ENCODE measurements at regions not wholly inside any gene's neighbourhood (a gene's known extent, or its start where the extent isn't known, plus 50 kb on each side); places are given as distances from the start of the nearest gene placed in this dataset.

DNA sequence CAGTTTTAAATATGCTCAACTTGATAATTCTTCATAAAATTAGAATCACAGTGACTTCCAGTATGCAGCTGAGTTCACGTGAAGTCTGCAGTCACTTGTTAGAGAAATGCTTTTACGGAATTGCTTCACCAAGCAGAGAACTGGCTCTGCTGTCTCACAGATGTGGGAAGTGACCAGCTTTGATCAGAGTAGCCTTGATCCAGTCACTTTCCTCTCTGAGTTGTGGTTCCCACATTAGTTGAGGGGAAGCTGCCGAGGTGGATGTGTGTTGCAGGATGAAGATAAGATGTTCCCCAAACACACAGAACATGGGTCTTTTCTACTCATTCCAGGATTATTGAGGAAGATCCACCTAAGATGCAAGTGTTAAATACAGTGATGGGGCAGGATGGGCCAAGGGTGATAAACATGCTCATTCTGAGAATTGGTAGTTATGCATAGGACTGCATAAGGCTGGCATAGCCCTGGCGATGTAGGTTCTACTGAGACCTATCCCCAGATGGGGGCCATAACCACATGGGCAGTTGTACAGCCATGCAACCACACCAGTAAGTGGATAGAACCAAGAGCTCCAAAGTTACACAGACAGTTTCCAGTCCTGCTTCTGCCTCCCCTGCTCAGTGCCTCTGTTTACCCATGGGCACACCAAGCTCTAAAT is 168.9 kb upstream of the MAF start:
- no peak for ATAC-seq
- Histone ChIP-seq H3K9me3 (no peaks in the 10 kb centered on the region), H3K27ac (peak overlapping the region; percentile 57), H3K4me1 (peaks cover 12% of the 10 kb centered on the region), H3K27me3 (ENCODE audit: insufficient read depth in 3 of 3, low read length in 2 of 3) (no peaks in the 10 kb centered on the region), H3K4me3 (no peak overlapping the region), H3K36me3 (ENCODE audit: insufficient read depth in 1 of 2, low read depth in 1 of 2) (no peaks in the 10 kb centered on the region)
- whole genome bisulfite sequencing, 3 donors, result 79 to 85% (median 83%) methylated on average over 4 of the region's 4 CpGs
- TF ChIP-seq, protein P1, sequence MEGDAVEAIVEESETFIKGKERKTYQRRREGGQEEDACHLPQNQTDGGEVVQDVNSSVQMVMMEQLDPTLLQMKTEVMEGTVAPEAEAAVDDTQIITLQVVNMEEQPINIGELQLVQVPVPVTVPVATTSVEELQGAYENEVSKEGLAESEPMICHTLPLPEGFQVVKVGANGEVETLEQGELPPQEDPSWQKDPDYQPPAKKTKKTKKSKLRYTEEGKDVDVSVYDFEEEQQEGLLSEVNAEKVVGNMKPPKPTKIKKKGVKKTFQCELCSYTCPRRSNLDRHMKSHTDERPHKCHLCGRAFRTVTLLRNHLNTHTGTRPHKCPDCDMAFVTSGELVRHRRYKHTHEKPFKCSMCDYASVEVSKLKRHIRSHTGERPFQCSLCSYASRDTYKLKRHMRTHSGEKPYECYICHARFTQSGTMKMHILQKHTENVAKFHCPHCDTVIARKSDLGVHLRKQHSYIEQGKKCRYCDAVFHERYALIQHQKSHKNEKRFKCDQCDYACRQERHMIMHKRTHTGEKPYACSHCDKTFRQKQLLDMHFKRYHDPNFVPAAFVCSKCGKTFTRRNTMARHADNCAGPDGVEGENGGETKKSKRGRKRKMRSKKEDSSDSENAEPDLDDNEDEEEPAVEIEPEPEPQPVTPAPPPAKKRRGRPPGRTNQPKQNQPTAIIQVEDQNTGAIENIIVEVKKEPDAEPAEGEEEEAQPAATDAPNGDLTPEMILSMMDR (IDR thresholded peaks at IDR 0.05), result no peak
- intact Hi-C loops (cut with DNase I), result loop anchor here in 1 of 2 donors (10.0 kb wide), 1 partner anchor 165 kb away; the partner anchor contains the start of gene MAF
- DNase-seq, result no peak

DNA sequence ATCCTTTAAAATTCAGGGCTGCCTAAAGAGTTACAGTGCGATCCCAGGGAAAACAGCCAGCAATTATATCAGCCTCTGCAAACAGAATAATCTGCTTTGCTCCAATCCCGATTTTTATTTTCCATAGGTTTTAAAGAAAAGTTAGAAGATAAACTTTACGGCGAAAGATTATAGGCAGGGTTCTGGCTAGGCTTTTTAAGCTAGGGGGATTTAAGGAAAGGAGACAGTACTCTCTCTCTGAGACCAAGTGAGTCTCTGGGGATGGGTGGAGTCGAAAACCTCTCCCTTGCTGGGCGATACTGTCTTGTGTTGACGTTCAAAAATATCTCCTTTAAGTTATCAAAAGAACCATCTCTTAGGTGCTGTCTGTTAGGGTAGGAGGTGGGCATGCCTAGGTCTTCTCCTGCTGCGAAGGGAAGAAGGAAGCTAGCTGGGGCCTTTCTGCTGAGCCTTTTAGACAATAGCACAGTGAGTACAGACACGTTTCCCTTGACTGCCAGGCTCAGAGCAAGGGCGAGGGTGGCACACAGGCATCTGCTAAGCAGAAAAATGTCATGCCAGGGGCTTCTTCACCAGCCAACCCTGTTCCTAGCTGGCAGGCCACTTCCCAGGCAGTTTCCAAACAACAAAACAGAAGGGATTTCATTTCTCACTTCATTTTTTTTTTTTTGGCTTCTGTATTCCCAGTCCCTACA is 167.9 kb upstream of the MAF start:
- WGBS, 3 donors, result 18 to 29% (median 22%) methylated on average over 10 of the region's 10 CpGs
- ATAC-seq (no peak), DNase-seq (no peak)
- Histone ChIP-seq H3K9me3 (no peaks in the 10 kb centered on the region), H3K4me1 (peaks cover 12% of the 10 kb centered on the region), H3K27ac (peak overlapping the region; percentile 57), H3K4me3 (peak overlapping the region; percentile 41), H3K27me3 (ENCODE audit: insufficient read depth in 3 of 3, low read length in 2 of 3) (no peaks in the 10 kb centered on the region), H3K36me3 (ENCODE audit: insufficient read depth in 1 of 2, low read depth in 1 of 2) (no peaks in the 10 kb centered on the region)
- TF ChIP-seq, protein P1 (IDR thresholded peaks at IDR 0.05), result no peak
- intact Hi-C loops (cut with DNase I), result loop anchor here in 1 of 2 donors (10.0 kb wide), 1 partner anchor 164 kb away; the partner anchor contains the start of gene MAF

DNA sequence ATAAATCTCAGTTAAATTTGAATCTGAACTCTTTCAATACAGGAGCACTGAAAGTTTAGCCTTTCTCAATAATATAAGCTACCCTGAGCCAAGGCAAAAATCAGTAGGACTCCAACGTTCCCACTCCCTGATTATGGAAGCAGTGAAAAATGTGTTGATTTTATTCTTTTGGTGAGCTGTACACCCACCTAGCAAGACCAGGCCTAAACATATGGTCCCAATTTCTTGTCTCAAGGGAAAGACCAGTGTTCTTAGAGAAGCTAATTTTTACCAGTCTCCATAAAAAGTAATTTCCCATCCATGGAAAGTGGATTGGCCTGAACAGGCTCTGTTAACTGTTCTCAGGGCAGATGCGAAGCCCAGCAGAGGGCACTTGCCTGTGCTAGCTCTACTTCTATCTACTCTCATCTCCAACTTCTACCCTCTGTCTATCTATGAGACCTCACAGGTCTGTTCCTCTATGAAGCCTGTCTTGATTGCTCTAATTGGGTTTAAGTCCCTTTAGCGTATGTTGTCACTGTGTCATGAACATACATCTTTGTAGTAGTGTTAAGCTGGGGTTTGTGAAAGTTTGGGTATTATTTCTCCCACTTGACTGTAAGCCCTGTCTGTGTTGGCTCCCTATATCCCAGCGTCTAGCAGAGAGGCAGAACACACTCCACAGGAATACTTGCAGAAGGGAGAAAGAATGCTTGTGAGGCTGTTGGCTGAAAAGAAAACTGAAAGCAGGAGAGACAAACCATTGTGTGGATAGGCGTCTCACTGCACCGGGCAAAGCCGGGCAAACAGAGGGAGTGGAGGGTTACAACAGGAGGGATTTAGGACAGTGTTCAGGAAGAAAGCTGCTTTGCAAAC is 167.1 kb upstream of the MAF start:
- ATAC-seq (no peak), DNase-seq (peak in 1 of 2 donors; percentile 45)
- Histone ChIP-seq H3K27me3 (ENCODE audit: insufficient read depth in 3 of 3, low read length in 2 of 3) (no peaks in the 10 kb centered on the region), H3K4me1 (peaks cover 12% of the 10 kb centered on the region), H3K27ac (peak overlapping the region; percentile 57), H3K9me3 (no peaks in the 10 kb centered on the region), H3K4me3 (peak overlapping the region; percentile 41), H3K36me3 (ENCODE audit: insufficient read depth in 1 of 2, low read depth in 1 of 2) (no peaks in the 10 kb centered on the region)
- intact Hi-C loops (cut with DNase I), result loop anchor here in 1 of 2 donors (10.0 kb wide), 1 partner anchor 163 kb away; the partner anchor contains the start of gene MAF
- WGBS, 3 donors, result 36 to 45% (median 39%) methylated on average over 7 of the region's 7 CpGs
- TF ChIP-seq, protein P1 (IDR thresholded peaks at IDR 0.05), result peak; percentile 28

DNA sequence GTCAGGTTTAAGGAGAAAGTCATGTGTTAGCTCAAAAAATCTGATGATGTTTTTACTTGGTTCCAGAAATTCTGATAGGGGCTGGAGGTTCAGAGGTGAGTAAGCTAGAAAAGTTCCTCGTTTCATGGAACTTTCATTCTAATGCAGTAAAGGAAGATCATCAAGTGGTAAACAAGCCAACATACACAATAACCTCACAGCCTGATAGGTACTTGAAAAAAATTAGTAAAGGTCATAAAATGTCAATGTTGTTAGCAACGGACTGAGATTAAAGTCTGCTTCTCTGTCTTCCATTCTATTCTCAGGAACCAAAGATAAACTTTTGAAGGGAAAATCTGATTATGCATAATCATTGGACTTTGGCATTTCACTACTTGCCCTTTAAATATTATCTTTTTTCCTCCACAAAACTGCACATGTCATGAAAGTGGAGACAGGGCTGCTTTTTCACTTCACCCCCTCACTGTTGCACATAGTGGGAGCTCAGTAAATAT is 165.4 kb upstream of the MAF start:
- Histone ChIP-seq H3K4me1 (peaks cover 12% of the 10 kb centered on the region), H3K9me3 (no peaks in the 10 kb centered on the region), H3K36me3 (ENCODE audit: insufficient read depth in 1 of 2, low read depth in 1 of 2) (no peaks in the 10 kb centered on the region), H3K27me3 (ENCODE audit: insufficient read depth in 3 of 3, low read length in 2 of 3) (no peaks in the 10 kb centered on the region), H3K4me3 (no peak overlapping the region), H3K27ac (no peak overlapping the region)
- TF ChIP-seq, protein P1 (IDR thresholded peaks at IDR 0.05), result no peak
- DNase-seq, result no peak
- intact Hi-C loops (cut with DNase I), result loop anchor here in 1 of 2 donors (10.0 kb wide), 1 partner anchor 161 kb away; the partner anchor contains the start of gene MAF
- WGBS, 3 donors, result 86 to 99% (median 91%) methylated on average over 2 of the region's 2 CpGs
- ATAC-seq, result no peak
